HG03378 (cell line): ENCODE measurements at regions not wholly inside any gene's neighbourhood (a gene's known extent, or its start where the extent isn't known, plus 50 kb on each side); places are given as distances from the start of the nearest gene placed in this dataset.
A peak's percentile ranks its signal among the peaks of the same experiment; 100 is the strongest.
"Not testable (repeated sequence)": the region's sequence is repeated elsewhere in the genome, so short reads cannot be mapped to it uniquely, and the experiment has no call there.

Experiments used
- ATAC-seq: cut with Tn5 transposase; IDR thresholded peaks from one replicate; pipeline ENCODE4 v1.9.1; 2021; ENCODE audit warnings: mild to moderate bottlenecking, moderate library complexity; ENCODE audit not compliant: unreplicated experiment

DNA sequence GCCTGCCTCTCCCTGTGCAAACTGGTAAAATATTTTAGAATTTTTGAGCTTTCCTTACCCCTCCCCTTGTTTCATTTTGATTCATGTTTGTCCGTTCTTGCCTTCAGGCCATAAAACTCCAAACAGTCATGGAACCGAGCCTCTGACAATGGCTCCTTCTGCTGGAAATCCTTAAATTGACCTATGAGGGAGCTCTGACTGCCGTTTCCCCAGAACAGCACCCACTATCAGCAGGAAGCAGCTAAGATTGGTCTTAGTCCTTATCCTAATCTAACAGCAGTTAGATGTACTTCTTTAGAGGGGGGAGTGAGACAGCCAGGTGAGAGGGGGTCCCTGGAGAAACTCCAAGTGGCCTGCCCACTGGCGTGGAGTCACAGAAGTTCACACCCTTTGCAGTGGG lies 106.7 kb downstream of the FAM174A start:
- no peak for ATAC-seq

DNA sequence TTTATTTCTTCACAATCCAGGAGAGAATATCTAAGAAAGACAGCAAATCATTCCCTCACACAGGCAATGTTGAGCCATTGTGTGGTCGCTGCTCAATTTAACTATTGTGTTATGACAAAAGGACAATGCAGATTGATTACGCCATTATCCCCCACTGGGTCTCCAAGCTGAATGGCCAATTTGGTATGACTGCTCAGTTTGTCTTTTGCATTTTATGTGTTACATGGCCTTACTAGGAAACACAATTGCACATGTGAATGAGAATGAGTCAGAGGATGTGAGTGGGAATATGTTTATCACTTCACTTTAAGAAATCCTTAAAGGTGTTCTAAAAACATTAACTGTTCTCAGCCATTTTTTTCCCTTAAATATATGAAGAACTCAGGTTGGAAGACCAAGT lies 108.3 kb downstream of the FAM174A start:
- ATAC-seq: no peak

DNA sequence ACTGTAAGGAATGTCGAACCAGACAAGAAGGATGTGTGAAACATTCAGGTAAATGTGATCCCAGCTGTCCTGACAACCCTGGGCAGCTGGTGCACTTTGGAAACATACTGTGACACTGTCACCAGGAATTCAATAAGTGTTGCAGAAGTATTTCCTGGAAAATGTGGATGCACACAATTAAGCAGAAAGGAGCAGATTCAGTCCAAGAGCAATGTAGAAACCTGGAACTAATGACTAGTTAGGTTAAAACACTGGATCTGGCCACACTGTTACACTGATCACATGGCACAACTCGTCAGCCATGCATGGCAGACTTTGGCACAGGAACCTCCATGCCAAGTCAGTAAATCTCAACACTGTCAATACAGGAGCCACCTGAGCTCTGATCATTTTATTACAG lies 109.0 kb downstream of the FAM174A start:
- ATAC-seq: no peak

DNA sequence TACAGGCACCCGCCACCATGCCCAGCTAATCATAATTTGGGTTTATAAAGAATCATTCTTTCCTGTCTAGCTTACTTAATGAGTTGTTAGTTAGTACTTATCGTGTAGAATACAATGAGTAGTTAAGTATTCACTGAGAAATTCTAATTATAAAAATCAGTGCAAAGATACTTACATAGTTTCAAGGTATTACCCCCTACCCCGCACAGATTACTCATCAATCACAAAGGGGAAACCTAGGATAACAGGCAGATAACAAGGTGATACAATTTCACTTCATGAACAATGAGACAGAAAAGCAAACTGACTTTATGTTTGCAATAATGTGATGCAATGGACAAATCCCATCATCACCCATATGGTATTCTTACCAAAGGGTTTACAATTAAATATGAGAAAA lies 109.6 kb downstream of the FAM174A start:
- ATAC-seq: no peak

DNA sequence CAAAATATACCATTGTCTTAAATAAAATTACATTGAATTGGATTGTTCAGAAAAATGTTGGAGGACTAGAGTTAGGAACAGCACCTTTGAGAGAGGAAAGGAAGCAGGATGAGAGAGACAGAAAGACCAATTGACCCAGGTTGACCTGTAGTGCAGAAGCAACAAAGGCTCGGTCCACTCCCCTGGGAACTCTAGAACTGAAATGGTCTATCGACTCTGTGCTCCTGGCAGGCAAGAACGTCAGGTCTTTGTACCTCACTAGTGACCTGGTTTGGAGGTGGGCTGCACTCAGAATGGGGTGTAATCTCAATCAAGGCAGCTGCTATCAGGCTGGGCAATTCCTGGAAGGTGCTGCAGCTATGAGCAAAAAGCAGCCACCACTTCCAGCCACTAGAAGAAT lies 110.8 kb downstream of the FAM174A start:
- no peak for ATAC-seq

DNA sequence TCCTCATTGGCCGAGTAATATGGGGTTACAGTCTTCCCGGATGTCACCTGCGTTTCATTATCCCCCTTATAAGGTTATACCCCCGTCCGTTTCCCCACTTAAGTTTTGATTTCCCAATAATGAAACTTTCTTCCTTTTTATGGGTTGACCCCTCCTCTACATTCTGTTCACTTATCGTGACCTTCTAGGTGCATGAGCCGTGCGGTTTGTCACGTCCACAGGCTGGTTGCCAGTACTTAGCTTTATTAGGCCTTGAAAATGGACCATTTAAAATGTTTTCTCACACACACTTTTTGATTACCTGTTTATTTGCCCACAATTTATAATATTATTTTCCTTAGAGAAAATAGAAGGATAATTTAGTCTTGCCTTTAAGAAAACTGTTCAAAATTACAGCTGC lies 111.5 kb downstream of the FAM174A start:
- ATAC-seq: no peak

DNA sequence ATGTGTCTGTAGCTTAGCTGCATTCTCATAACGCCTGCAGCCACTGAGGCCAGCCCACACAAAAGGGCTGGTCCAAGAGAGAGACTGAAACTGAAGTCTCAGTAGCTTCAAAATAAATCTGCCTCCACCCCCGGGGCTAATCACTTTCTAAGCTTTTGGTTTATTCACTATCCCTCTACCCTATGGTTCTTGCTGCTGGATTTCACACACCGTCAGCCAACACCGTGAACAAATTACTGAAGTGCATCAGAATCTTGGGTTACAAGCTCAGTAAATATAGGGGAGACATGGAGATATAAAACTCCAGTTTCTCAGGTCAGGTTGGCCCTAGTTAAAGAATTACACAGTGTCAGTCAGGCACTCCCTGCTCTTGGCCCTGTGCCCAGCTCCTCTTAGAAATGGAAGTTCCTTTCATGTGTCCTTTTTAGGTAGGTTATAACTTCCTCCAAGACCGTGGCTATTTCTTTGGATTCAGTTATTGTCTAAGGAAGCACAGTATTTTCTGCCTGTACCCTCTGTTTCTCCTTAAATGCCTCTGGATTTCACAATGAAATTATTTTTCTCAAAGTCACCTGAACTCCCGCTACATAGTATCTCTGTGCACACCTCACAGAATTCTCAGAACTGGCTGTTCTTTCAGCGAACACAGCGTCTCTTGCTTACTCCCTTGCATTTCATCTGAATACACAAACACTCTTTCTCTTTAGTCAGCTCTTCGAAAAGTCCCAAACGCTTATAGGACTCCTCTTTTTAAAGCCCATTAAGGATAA lies 112.5 kb downstream of the FAM174A start:
- ATAC-seq: peak; percentile 76

DNA sequence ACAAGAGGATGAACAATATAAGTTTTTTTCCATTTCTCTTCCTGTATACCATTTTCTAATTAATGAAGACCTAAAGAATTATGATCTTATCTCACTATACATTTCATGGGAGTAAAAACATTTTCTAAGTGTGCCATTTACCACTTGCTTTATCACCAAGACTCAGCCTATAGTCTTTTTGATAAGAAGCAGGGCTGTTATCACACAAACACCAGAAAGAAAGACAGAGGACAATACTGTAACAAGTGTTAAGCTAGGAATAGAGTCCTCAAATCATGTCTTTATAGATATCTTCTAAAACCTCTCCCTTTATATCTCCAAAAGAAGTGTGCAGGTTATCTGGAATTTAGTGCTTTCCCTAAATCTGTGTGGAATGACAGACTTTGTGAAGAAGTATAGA lies 119.7 kb downstream of the FAM174A start:
- no peak for ATAC-seq

DNA sequence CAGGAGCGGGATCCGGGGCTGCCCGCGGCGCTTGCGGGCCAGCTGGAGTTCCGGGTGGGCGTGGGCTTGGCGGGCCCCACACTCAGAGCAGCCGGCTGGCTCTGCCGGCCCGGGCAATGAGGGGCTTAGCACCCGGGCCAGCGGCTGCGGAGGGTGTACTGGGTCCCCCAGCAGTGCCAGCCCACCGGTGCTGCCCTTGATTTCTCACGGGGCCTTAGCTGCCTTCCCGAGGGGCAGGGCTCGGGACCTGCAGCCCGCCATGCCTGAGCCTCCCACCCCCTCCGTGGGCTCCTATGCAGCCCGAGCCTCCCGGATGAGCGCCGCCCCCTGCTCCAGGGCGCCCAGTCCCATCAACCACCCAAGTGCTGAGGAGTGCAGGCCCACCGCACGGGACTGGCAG lies 121.6 kb downstream of the FAM174A start:
- not testable (repeated sequence) for ATAC-seq

DNA sequence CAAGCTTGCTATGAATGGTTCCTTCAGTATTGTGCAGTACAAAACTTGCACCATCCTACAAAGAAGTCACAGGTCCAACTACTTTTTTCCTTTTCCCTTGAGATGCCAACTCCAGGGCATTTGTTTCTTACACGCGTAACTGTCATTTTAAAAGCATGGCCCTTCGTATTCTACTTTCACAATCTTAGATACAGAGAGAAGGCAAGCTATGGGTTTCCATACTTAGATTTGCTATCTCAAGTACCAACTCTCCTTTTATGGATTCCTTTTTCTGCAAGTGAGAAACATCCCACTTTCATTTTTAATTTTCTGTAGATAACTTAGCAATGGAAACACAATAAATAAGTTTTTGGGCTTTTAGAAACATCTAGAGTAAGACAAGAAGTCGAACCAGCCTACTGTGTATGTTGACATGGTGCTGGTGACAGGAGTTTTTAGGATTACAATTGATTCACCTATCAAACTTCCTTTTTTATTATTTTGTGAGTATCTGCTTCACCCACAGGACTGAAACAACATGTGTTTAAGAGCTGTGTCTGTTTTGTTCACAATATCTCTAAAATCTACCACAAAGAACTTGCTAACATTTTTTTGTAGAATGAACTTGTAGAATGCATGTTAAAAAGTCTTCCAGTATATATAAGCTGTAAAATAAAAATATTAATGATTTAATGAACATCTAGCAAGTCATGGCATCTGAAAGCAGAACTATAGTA lies 124.1 kb downstream of the FAM174A start:
- ATAC-seq: no peak

DNA sequence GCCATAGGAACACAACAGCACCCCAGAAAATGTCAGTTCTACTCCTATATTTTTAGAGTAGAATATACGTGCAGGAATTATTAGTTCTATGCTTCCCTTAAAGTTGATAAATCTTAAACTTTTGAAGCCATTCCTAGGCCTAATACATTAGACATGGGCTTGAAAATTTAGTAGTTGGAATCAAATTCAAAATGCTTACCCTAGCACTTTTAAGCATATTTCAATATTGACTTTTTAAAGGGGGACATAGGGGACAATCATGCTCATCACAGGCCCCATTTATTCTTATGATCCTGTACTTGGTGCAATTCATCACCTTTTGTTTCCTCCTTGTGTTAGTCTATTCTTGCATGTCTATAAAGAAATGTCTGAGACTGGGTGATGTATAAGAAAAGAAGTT lies 129.0 kb downstream of the FAM174A start:
- ATAC-seq: no peak

DNA sequence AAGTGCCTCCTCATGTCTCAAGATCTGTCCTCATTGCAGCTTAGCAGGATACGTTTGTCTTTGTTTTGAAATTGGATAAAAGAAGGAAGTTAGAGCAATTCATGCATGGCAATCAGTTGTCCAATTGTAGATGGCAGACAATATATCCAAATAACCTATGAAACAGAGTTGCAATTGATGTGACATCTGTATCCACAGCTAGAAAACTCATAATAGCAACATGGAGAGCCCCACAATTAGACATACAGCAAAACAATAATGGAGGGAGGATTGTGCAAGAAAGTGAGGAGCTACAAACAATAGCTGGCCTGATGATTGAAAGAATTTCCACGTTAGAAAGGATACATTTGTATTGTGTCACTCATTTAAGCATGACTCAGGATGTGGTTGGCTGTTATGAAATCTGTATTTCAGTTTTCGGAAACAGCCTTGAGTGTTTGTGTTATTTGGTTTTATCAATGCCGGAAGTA lies 132.0 kb downstream of the FAM174A start:
- no peak for ATAC-seq

DNA sequence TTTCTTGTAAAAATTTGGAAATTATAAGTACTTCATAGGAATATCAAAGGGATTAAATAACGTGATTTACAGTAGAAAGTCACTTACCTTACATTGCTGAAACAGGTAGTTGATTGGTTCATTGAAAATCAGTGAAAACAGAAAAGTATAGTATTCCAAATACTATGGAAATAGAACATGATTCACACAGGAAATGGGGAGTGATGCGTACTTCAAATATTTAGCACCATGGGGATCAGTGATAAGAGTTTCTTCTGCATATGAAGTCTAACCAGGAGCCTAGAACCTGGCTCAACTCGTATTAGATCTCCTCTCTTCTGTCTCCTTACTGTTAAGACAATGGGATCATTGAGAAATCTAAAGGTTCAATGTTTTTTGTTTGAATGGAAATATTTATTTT lies 133.3 kb downstream of the FAM174A start:
- ATAC-seq: no peak

DNA sequence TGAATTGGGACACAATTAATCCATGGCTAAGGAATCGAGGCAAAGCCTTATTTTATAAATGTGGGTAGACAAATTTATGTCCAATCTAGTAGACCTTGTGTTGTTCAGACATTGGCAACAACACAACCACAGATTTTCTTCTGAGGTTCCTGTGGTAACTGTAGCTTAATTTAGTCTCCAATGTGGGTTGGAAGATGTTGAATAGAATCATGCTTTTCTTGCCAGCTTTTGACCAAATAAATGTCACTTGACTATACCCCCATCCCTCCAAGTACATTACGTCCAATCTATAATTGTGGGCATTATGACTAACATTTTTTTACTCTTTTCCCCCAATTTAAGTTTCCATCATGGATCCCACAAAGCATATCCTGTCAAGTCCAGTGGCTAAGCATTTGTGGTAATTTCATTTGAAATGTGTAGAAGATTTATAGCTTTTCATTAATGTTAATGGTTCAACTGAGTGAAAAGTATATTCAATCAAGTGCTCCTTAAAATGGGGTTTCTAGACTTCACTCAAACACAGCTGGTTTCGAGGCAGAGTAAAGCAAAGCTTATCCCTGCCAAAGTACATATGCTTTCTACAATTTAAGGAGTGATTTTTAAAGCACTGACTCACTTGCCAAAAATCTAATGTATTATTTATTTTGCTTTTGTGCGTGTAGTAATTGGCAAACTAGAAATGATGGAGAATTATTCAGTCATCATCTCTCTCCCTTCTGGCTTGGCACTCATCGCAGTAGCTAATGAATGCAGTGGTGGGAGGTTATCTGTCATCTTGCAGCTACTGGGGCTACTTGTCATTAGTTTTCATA lies 141.8 kb downstream of the FAM174A start:
- no peak for ATAC-seq

DNA sequence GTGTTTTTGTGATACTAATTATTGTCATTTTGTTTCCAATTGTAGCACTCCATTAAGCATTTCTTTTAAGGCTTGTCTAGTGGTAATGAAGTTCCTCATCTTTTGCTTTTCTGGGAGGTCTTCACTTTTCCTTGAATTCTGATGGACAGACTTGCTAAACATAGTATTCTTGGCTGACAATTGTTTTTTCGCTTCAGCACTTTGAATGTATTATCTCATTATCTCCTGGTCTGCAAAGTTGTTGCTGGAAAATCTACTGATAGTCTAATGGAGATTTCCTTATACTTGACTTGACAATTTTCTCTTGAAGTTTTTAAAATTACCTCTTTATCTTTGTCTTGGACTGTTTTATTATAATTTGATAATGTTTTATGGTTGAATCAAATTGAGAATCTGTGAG lies 147.5 kb downstream of the FAM174A start:
- no peak for ATAC-seq

DNA sequence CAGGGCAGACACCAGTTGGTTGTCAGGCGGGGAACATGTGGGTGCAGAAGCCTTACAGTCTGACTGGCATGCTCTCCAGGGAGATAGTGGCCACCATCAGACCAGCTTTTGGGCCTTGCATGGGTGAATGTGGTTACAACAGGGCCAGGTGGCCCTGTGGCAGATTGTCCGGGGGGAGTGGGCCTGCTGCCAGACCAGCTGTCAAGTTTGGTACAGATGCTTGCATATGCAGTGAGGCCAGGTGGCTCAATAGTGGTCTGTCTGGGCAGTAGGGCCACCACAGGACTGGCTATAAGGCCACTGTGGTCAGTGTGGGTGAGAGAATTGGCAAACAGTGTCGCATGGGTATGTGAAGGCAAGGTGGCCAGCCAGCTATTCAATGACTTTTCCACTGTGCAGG lies 148.7 kb downstream of the FAM174A start:
- ATAC-seq: no peak

DNA sequence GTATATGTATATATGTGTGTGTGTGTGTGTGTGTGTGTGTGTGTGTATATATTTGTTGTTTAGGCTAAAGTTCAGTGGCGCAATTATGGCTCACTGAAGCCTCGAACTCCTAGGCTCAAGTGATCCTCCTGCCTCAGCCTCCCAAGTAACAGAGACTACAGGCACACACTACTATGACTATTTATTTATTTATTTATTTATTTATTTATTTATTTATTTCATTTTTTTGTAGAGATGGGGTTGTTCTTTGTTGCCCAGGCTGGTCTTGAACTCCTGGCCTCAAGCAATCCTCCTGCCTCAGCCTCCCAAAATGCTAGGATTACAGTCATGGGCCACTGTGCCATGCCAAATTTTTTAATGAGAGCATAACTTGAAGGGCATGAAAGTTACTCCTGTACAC lies 149.9 kb downstream of the FAM174A start:
- ATAC-seq: not testable (repeated sequence)

DNA sequence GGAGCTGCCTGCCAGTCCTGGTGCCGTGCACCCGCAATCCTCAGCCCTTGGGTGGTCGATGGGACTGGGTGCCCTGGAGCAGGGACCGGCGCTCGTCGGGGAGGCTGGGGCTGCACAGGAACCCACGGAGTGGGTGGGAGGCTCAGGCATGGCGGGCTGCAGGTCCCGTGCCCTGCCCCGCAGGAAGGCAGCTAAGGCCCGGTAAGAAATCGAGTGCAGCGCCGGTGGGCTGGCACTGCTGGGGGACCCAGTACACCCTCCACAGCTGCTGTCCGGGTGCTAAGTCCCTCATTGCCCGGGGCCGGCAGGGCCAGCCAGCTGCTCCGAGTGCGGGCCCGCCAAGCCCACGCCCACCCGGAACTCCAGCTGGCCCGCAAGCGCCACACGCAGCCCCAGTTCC lies 153.7 kb downstream of the FAM174A start:
- ATAC-seq: not testable (repeated sequence)

DNA sequence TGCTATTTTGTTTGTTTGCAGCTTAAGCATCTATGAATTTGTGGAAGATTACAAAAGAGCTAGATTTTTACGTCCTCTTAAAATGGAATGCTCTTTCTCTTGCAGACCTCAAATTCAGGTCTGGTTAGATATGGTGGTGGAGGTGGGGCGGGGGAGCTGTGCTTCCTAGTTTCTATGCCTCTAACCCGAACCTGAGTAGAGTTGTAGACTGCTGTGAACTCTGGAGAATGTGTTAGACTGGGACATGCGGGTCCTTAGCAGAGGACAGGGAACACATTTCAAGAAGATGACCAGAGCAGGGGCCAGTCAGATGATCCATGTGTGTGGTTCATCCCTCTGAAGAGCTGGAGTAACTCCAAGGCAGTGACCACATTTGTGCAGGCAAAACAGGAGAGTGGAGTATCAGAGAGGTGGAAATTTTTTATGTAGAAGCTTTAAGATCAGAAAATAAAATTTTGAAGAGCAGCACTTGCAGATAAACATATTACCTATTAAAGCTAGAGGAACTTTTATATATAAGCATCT lies 154.9 kb downstream of the FAM174A start:
- no peak for ATAC-seq

DNA sequence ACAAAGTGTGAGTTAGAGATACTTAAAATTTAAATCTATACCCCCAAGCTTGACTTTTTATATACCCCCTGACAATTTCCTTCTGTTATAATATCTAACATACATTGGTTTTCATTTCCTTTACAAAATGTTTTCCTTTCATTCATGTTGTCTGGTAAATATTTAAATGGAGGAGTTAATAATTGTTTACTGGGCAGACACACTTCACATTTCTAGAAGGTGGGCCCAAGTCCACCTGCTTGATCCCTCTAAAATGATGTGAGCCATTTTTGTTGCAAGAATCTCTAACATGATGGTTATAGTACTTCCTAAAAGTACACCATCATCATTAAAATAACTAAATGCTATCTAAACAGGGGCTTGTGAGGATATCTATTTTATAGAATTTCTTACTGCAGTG lies 155.9 kb downstream of the FAM174A start:
- no peak for ATAC-seq

DNA sequence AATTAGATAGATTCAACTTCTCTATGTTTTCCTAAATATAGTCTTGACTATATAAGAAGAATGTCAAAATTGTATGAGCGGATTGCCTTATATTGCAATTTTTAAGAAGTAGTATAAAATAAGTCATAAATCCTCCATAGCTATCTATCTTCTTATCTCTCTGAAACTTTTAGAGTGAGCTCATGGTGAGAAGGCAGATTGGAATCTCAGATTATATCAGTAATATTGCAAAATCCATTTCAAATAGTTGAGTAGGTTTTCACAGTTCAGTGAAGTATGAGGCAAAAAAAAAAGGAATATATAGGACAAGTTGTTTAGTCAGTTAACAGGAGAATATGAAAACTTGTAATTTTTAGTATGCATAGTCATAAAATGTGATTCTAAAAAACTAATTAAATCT lies 156.4 kb downstream of the FAM174A start:
- no peak for ATAC-seq
